SK-N-SH treated with all-trans-retinoic acid at 6 μM for 48 hours (cell line): ENCODE measurements at regions not wholly inside any gene's neighbourhood (a gene's known extent, or its start where the extent isn't known, plus 50 kb on each side); places are given as distances from the start of the nearest gene placed in this dataset.

Source experiments
- ATAC-seq: fragments of 200-7000 bp; cut with Tn5 transposase; 3 replicates; pipeline ENCODE4 v1.9.1; 2020; ENCODE audit warnings: mild to moderate bottlenecking, moderate library complexity
- ARNTL ChIP-seq: fragments of 450-650 bp; formaldehyde crosslinking; IDR thresholded peaks from 2 replicates; pipeline ENCODE4 v1.5.0; 2020; ENCODE audit warnings: low read depth, mild to moderate bottlenecking, moderate library complexity, borderline replicate concordance
- CSDC2 ChIP-seq: fragments of 250-450 bp; sonication (Bioruptor Pico); IDR thresholded peaks from 2 replicates; pipeline ENCODE4 v1.5.0; 2020; ENCODE audit warnings: mild to moderate bottlenecking, moderate library complexity
- ESRRG ChIP-seq: fragments of 250-450 bp; sonication (Bioruptor Pico); IDR thresholded peaks from 2 replicates; pipeline ENCODE4 v1.6.1; 2021; ENCODE audit warnings: mild to moderate bottlenecking
- GLIS3 ChIP-seq: fragments of 250-450 bp; sonication (Bioruptor Pico); IDR thresholded peaks from 2 replicates; pipeline ENCODE4 v1.5.0; 2020; ENCODE audit warnings: mild to moderate bottlenecking, moderate library complexity
- ISL1 ChIP-seq: fragments of 250-450 bp; sonication (Bioruptor Pico); IDR thresholded peaks from 2 replicates; pipeline ENCODE4 v2.1.2; 2022; ENCODE audit warnings: mild to moderate bottlenecking, moderate library complexity
- OSR1 ChIP-seq: fragments of 250-450 bp; sonication (Bioruptor Pico); IDR thresholded peaks from 2 replicates; pipeline ENCODE4 v1.8.0; 2022; ENCODE audit warnings: moderate library complexity, mild to moderate bottlenecking, inconsistent platforms
- PPARA ChIP-seq: fragments of 250-450 bp; sonication (Bioruptor Pico); IDR thresholded peaks from 2 replicates; pipeline ENCODE4 v1.5.0; 2020; ENCODE audit warnings: mild to moderate bottlenecking, borderline replicate concordance
- RARB ChIP-seq: fragments of 250-450 bp; sonication (Bioruptor Pico); IDR thresholded peaks from 2 replicates; pipeline ENCODE4 v1.8.0; 2021; ENCODE audit warnings: mild to moderate bottlenecking, moderate library complexity
- TCF4 ChIP-seq: fragments of 250-450 bp; sonication (Bioruptor Pico); IDR thresholded peaks from 2 replicates; pipeline ENCODE4 v1.8.0; 2021; ENCODE audit warnings: mild to moderate bottlenecking, moderate library complexity, borderline replicate concordance
- TOX ChIP-seq: fragments of 250-450 bp; sonication (Bioruptor Pico); IDR thresholded peaks from 2 replicates; pipeline ENCODE4 v1.8.0; 2021; ENCODE audit warnings: mild to moderate bottlenecking, moderate library complexity, borderline replicate concordance
- ZC3H10 ChIP-seq: fragments of 250-450 bp; sonication (Bioruptor Pico); IDR thresholded peaks from 2 replicates; pipeline ENCODE4 v1.5.1; 2021; ENCODE audit warnings: mild to moderate bottlenecking, moderate library complexity
- ZFP3 ChIP-seq: fragments of 250-450 bp; sonication (Bioruptor Pico); IDR thresholded peaks from 2 replicates; pipeline ENCODE4 v1.5.0; 2020; ENCODE audit warnings: mild to moderate bottlenecking, moderate library complexity
- ZFP30 ChIP-seq: fragments of 450-650 bp; formaldehyde crosslinking; IDR thresholded peaks from 2 replicates; pipeline ENCODE4 v1.5.0; 2022; ENCODE audit warnings: mild to moderate bottlenecking, moderate library complexity
- ZNF565 ChIP-seq: fragments of 450-650 bp; formaldehyde crosslinking; conservative IDR thresholded peaks from 2 replicates; pipeline ENCODE4 v1.5.0; 2020; ENCODE audit warnings: low read depth, mild to moderate bottlenecking, moderate library complexity
- ZNF70 ChIP-seq: fragments of 450-650 bp; formaldehyde crosslinking; IDR thresholded peaks from 2 replicates; pipeline ENCODE4 v1.5.0; 2020; ENCODE audit warnings: mild to moderate bottlenecking, moderate library complexity
- ZNF8 ChIP-seq: fragments of 450-650 bp; formaldehyde crosslinking; IDR thresholded peaks from 2 replicates; pipeline ENCODE4 v1.5.0; 2020; ENCODE audit warnings: mild to moderate bottlenecking, moderate library complexity
- TF ChIP-seq, protein P1 (sequence below): fragments of 250-450 bp; sonication (Bioruptor Pico); IDR thresholded peaks from 2 replicates; pipeline ENCODE4 v1.8.0; 2020; ENCODE audit warnings: mild to moderate bottlenecking, moderate library complexity, borderline replicate concordance
- TF ChIP-seq, protein P2 (sequence below): fragments of 250-450 bp; sonication (Bioruptor Pico); IDR thresholded peaks from 2 replicates; pipeline ENCODE4 v1.5.1; 2020; ENCODE audit warnings: low read depth, mild to moderate bottlenecking, moderate library complexity
- TF ChIP-seq, protein P3 (sequence below): fragments of 250-450 bp; sonication (Bioruptor Pico); IDR thresholded peaks from 2 replicates; pipeline ENCODE4 v1.5.1; 2021; ENCODE audit warnings: mild to moderate bottlenecking, moderate library complexity
- TF ChIP-seq, protein P4 (sequence below): fragments of 250-450 bp; sonication (Bioruptor Pico); IDR thresholded peaks from 2 replicates; pipeline ENCODE4 v1.8.0; 2021; ENCODE audit warnings: low read depth, mild to moderate bottlenecking, moderate library complexity, borderline replicate concordance
- TF ChIP-seq, protein P5 (sequence below): fragments of 250-450 bp; sonication (Bioruptor Pico); IDR thresholded peaks from 2 replicates; pipeline ENCODE4 v1.5.0; 2020; ENCODE audit warnings: mild to moderate bottlenecking, moderate library complexity

DNA sequence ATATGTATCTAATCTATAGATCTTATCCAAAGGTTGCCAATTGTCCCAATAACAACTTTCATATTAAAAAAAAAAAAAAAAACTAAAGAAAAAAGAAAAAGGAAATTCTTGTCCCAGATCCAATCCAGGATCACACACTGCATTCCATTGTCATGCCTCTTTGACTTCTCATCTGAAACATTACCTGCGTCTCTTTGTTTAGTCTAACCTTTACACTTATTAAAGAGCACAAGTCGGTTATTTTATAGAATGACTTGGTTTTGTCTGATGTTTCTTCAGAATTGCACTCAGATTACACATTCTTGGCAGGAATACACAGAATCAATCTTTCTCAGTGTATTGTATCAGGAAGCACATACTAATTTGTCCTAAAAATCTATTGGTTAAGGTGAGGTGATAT, 392.5 kb upstream of the KLHL29 start:
- no peak for ATAC-seq
- TF ChIP-seq OSR1 (CRISPR knock-in tag) (no peak), ESRRG (CRISPR knock-in tag) (no peak), ISL1 (no peak), RARB (CRISPR knock-in tag) (no peak), CSDC2 (CRISPR knock-in tag) (no peak), ARNTL (CRISPR knock-in tag) (no peak), ZFP30 (CRISPR knock-in tag) (no peak), ZNF565 (CRISPR knock-in tag) (no peak), TOX (CRISPR knock-in tag) (no peak), PPARA (CRISPR knock-in tag) (no peak), ZNF70 (no peak)
- TF ChIP-seq, protein P1, sequence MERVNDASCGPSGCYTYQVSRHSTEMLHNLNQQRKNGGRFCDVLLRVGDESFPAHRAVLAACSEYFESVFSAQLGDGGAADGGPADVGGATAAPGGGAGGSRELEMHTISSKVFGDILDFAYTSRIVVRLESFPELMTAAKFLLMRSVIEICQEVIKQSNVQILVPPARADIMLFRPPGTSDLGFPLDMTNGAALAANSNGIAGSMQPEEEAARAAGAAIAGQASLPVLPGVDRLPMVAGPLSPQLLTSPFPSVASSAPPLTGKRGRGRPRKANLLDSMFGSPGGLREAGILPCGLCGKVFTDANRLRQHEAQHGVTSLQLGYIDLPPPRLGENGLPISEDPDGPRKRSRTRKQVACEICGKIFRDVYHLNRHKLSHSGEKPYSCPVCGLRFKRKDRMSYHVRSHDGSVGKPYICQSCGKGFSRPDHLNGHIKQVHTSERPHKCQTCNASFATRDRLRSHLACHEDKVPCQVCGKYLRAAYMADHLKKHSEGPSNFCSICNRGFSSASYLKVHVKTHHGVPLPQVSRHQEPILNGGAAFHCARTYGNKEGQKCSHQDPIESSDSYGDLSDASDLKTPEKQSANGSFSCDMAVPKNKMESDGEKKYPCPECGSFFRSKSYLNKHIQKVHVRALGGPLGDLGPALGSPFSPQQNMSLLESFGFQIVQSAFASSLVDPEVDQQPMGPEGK (CRISPR knock-in tag): no peak
- TF ChIP-seq, protein P2, sequence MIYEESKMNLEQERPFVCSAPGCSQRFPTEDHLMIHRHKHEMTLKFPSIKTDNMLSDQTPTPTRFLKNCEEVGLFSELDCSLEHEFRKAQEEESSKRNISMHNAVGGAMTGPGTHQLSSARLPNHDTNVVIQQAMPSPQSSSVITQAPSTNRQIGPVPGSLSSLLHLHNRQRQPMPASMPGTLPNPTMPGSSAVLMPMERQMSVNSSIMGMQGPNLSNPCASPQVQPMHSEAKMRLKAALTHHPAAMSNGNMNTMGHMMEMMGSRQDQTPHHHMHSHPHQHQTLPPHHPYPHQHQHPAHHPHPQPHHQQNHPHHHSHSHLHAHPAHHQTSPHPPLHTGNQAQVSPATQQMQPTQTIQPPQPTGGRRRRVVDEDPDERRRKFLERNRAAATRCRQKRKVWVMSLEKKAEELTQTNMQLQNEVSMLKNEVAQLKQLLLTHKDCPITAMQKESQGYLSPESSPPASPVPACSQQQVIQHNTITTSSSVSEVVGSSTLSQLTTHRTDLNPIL: no peak
- TF ChIP-seq, protein P3, sequence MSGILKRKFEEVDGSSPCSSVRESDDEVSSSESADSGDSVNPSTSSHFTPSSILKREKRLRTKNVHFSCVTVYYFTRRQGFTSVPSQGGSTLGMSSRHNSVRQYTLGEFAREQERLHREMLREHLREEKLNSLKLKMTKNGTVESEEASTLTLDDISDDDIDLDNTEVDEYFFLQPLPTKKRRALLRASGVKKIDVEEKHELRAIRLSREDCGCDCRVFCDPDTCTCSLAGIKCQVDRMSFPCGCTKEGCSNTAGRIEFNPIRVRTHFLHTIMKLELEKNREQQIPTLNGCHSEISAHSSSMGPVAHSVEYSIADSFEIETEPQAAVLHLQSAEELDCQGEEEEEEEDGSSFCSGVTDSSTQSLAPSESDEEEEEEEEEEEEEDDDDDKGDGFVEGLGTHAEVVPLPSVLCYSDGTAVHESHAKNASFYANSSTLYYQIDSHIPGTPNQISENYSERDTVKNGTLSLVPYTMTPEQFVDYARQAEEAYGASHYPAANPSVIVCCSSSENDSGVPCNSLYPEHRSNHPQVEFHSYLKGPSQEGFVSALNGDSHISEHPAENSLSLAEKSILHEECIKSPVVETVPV: no peak

DNA sequence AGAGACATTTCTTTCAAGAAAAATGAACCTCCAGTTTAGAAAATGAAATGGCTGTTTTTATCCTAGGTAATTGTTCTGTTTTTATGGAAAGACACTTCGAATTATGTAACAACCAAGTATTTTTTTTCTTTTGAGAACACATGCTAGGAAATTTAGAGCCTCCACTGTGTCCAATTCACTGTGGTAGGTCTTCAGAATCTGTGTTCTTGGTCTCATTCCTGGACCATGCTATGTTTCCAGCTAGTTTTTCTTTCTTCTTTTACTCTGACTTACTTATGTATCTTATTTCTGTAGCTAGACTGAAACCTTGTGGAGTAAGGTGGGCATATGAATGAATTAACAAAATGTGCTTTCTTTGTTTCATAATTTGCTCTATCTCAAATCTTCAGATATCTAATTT, 391.7 kb upstream of the KLHL29 start:
- no peak for TF ChIP-seq ZNF8
- no peak for TF ChIP-seq TCF4 (CRISPR knock-in tag)
- no peak for TF ChIP-seq ISL1
- no peak for TF ChIP-seq ZFP30 (CRISPR knock-in tag)
- TF ChIP-seq ZC3H10 (CRISPR knock-in tag): no peak
- TF ChIP-seq, protein P4, sequence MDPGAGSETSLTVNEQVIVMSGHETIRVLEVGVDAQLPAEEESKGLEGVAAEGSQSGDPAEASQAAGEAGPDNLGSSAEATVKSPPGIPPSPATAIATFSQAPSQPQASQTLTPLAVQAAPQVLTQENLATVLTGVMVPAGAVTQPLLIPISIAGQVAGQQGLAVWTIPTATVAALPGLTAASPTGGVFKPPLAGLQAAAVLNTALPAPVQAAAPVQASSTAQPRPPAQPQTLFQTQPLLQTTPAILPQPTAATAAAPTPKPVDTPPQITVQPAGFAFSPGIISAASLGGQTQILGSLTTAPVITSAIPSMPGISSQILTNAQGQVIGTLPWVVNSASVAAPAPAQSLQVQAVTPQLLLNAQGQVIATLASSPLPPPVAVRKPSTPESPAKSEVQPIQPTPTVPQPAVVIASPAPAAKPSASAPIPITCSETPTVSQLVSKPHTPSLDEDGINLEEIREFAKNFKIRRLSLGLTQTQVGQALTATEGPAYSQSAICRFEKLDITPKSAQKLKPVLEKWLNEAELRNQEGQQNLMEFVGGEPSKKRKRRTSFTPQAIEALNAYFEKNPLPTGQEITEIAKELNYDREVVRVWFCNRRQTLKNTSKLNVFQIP (CRISPR knock-in tag): no peak
- TF ChIP-seq PPARA (CRISPR knock-in tag): no peak
- no peak for TF ChIP-seq OSR1 (CRISPR knock-in tag)
- no peak for TF ChIP-seq ZFP3 (CRISPR knock-in tag)
- no peak for TF ChIP-seq ZNF70
- no peak for TF ChIP-seq ZNF565 (CRISPR knock-in tag)
- TF ChIP-seq, protein P2: no peak
- no peak for TF ChIP-seq RARB (CRISPR knock-in tag)
- TF ChIP-seq CSDC2 (CRISPR knock-in tag): no peak
- TF ChIP-seq, protein P5, sequence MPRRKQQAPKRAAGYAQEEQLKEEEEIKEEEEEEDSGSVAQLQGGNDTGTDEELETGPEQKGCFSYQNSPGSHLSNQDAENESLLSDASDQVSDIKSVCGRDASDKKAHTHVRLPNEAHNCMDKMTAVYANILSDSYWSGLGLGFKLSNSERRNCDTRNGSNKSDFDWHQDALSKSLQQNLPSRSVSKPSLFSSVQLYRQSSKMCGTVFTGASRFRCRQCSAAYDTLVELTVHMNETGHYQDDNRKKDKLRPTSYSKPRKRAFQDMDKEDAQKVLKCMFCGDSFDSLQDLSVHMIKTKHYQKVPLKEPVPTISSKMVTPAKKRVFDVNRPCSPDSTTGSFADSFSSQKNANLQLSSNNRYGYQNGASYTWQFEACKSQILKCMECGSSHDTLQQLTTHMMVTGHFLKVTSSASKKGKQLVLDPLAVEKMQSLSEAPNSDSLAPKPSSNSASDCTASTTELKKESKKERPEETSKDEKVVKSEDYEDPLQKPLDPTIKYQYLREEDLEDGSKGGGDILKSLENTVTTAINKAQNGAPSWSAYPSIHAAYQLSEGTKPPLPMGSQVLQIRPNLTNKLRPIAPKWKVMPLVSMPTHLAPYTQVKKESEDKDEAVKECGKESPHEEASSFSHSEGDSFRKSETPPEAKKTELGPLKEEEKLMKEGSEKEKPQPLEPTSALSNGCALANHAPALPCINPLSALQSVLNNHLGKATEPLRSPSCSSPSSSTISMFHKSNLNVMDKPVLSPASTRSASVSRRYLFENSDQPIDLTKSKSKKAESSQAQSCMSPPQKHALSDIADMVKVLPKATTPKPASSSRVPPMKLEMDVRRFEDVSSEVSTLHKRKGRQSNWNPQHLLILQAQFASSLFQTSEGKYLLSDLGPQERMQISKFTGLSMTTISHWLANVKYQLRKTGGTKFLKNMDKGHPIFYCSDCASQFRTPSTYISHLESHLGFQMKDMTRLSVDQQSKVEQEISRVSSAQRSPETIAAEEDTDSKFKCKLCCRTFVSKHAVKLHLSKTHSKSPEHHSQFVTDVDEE: no peak
- no peak for TF ChIP-seq GLIS3 (CRISPR knock-in tag)
- TF ChIP-seq, protein P1 (CRISPR knock-in tag): no peak
- no peak for TF ChIP-seq TOX (CRISPR knock-in tag)
- ATAC-seq: no peak
